NT2/D1 (cell line): ENCODE measurements at regions not wholly inside any gene's neighbourhood (a gene's known extent, or its start where the extent isn't known, plus 50 kb on each side); places are given as distances from the start of the nearest gene placed in this dataset.

ENCODE experiments used
- SUZ12 ChIP-seq: IDR thresholded peaks from 2 replicates; pipeline ENCODE4 v1.6.1; 2011; ENCODE audit not compliant: insufficient read length, insufficient read depth; ENCODE audit errors: extremely low read depth
- YY1 ChIP-seq: IDR thresholded peaks from 2 replicates; pipeline ENCODE4 v1.6.1; 2011; ENCODE audit not compliant: insufficient read length, insufficient read depth
- ZNF274 ChIP-seq: IDR thresholded peaks from 2 replicates; pipeline ENCODE4 v1.6.1; 2011; ENCODE audit warnings: mild to moderate bottlenecking, low read depth, low read length

GRCh38 chr5:164233791-164234190 lies 728.4 kb downstream of the MAT2B start:
- TF ChIP-seq YY1 (no peak), SUZ12 (no peak), ZNF274 (no peak)
